OCI-LY7 (cell line): ENCODE measurements at regions not wholly inside any gene's neighbourhood (a gene's known extent, or its start where the extent isn't known, plus 50 kb on each side); places are given as distances from the start of the nearest gene placed in this dataset.

Source experiments
- CTCF ChIP-seq: fragments of 200-600 bp; sonication (generic); conservative IDR thresholded peaks from 2 replicates; pipeline ENCODE4 v1.5.1; 2014; ENCODE audit warnings: mild to moderate bottlenecking, antibody characterized with exemption, low read length, moderate library complexity, mixed read lengths
- EZH2phosphoT487 ChIP-seq: fragments of 200-600 bp; sonication (generic); IDR thresholded peaks from 2 replicates; pipeline ENCODE4 v1.6.1; 2018; ENCODE audit warnings: low read depth, borderline replicate concordance, mild to moderate bottlenecking, mixed run types, antibody characterized with exemption, low read length, moderate library complexity, mixed read lengths

DNA sequence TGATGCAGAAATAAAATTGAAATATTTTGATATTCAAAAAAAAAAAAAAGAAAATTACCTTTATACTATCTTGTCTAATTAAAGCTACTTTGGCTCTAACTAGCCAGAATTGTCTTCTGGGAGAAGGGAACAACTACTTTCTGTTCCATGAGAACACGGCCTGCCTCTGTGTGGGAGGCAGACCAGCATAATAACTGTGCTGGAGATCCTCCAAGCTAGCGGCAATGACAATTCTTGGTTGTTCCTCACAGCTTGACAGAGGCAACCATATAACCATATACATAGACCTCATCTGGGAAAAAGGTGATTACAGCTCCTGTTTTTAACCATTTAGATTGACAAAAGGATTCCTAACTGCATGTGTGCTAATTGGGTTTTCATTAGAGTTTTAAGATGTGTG is 95.7 kb downstream of the RBMX2 start:
- TF ChIP-seq CTCF: no peak
- TF ChIP-seq EZH2phosphoT487: no peak
